GM19395 (cell line): ENCODE measurements at regions not wholly inside any gene's neighbourhood (a gene's known extent, or its start where the extent isn't known, plus 50 kb on each side); places are given as distances from the start of the nearest gene placed in this dataset.
A peak's percentile ranks its signal among the peaks of the same experiment; 100 is the strongest.

Experiments
- ATAC-seq: cut with Tn5 transposase; IDR thresholded peaks from one replicate; pipeline ENCODE4 v1.9.1; 2021; ENCODE audit warnings: mild to moderate bottlenecking, moderate library complexity; ENCODE audit not compliant: unreplicated experiment

DNA sequence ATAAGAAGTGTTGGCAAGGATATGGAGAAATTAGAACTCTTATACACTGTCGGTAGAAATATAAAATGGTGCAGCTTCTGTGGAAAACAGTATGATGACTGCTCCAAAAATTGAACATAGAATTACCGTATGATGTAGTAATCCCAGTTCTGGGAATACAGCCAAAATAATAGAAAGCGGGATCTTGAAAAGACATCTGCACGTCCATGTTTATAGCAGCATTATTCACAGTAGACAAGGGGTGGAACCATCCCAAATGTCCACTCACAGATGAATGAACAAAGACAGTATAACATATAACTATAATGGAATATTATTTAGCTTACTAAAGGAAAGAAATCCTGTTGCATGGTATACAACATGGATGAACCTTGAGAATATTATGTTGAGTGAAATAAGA, 257.7 kb downstream of the TDRD15 start:
- no peak for ATAC-seq

DNA sequence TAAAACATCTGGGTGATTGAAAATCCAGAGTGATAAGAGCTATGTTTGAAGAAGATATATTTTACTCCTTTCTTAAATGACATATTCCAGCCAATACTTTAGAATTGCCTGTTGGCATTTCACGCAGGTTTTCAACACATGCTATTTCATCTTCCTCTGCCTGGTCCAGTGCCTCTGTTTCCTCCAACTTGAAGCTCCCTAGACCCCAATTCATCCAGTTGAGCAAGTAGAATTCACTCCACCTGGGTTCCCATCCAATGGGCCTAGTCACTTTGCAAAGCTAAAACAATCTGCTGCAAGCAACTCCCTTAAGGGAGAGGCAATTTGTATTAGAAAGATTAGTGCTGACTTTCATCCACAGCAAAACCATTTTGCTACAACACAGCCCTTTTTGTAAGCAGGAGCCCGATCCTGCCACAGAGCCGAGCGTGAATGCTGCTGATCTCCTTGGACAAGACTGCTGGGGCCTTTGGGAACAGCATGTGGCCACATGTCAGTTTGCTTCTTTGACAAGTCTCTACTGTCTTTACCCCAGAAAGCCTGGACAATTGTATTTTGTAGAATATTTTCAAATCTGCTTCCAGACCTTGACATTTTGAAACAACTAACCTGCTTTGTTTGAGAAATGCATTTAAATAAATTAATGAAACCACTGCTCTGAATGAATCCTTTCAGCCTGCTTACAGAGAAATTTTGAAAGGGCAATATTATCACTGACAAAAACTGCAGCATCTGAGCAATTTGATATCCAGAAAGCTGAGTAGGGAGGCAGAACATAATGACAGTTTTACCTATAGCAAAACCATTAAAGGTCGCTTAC, 259.1 kb downstream of the TDRD15 start:
- no peak for ATAC-seq

DNA sequence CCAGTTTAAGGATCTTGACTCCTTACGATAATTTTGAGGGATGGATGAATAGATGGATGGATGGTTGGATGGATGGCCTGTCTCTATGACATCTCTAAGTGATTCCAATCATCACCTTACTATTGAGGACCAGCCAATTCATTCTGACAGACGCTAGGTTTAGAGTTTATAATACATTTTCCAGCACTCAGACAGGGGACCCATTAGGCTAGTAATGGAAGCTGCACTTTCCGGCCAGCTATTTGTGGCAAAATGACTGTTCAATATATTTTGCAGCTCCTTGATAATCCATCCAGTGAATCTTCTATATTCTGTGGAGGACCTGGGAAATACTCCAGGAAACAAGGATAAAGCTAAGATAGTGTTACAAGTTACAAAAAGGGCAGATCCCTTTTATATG, 262.9 kb downstream of the TDRD15 start:
- no peak for ATAC-seq

DNA sequence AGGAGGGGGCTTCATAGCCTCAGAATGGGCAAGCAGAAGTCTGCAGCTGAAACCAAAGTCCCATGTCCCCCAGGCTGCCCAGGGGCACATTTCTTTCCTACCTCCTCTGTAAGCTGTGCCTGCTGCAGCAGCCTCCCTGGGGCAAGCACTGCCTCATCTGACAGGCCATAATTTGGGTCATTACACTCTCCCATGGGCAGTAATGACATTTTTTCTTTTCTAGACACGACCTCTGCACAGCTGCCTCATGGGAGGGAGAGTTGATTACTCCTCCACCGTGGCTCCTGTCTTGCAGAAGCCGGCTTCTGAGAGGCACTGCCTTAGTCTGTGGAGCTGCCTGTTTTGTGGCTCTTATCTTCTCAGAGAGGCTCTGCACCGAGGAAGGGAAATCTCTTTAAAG, 268.9 kb downstream of the TDRD15 start:
- no peak for ATAC-seq

DNA sequence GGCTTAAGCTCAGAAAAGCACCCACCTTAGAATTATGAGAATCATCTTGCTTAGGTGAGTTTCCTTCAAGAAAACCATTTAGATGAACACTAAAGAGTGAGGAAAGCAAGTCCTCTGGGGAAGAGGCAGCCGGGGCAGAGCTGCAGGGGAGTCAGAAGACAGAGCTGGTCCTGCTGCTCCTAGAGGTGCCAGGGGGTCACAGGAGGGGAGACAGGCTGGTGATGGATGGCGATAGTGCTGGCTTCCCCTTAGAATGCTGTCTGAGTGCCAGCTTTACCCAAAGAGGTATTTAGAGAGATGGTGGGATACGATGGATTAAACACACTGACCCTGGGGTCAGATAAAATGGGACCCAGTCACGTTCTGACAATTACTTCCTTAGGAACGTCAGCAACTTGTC, 269.4 kb downstream of the TDRD15 start:
- ATAC-seq: no peak

DNA sequence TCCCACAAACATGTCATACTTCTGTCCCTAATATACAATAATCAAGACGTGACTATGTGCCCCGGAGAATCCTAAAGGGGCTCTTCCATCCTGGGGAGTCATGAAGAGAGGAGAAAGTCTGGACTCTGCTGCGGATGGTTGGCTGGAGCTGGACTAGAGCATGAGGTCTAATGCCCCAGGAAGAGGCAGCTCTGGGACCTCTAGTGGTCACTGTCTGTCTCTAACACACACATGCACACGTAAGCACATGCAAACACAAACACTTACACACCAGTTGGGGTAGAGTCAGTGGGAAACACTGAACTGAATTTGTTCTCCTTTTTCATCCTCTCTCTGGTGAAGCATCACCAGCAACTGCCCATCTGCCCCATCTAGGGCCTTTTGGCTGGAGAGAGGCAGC, 271.6 kb downstream of the TDRD15 start:
- ATAC-seq: no peak

DNA sequence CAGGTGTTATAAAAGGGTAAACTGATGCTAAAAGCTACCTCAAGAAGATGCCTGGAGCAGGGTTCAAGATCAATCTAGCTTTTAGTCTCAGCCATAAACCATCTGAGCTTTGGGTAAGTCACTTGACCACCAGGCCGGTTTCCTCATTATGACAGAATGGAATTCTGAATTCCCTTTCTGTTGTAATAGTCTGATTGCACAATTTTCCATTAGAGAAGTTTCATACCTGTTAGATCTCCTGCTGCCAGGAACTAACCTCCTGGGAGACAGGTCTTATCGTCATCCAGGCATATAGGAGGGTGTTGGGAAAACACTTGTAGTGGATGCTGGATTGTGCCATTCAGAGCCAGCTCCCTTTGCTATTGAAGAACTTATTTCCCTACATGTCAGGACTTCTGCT, 272.5 kb downstream of the TDRD15 start:
- no peak for ATAC-seq

DNA sequence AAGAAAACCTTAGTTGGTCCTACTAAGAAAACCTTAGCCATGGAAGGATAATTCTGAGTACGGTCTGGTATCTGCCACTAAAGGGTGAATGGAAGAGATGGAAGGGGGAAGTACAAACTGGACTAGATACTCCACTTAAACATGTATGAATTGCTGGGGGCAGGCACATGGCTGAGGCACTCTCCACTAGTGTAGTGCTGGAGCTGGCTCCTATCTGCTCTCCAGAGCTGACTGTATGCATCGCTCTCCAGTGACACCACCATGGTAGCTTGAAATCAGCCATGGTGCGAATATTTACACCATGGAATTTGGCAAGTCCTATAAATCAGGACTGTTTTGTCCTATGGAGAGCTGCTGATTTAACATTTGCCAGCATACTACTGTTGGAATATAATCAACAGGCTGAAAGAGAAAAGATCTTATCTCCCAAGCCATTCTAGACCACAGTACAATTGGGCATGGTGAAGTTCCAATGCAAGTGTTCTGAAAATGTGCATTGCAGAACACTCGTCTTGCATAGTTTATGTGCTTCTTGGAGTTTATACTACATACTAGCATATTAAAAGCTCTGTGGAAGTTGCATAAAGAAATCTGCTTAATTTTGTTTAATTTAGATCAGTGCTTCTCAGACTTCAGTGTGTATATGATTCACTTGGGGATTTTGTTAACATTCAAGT, 277.4 kb downstream of the TDRD15 start:
- no peak for ATAC-seq

DNA sequence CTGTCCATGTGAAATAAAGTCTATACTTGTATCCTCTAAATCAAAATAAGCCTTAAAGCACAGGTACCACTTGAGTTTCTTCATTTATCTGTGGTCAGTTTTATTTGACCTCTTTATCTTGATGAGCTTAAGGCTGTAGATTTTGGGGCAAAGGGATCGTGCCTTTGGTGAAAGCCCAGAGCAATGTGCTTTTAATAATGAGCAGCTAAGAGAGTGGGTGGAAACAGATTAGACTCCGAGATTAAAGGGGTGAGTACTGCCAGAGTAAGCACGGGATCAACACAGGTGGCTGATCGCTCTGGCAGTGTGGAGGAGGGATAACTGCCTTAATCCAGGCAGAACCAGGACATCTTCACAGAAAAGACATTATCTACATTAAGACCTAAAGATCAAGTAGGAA, 280.4 kb downstream of the TDRD15 start:
- no peak for ATAC-seq

DNA sequence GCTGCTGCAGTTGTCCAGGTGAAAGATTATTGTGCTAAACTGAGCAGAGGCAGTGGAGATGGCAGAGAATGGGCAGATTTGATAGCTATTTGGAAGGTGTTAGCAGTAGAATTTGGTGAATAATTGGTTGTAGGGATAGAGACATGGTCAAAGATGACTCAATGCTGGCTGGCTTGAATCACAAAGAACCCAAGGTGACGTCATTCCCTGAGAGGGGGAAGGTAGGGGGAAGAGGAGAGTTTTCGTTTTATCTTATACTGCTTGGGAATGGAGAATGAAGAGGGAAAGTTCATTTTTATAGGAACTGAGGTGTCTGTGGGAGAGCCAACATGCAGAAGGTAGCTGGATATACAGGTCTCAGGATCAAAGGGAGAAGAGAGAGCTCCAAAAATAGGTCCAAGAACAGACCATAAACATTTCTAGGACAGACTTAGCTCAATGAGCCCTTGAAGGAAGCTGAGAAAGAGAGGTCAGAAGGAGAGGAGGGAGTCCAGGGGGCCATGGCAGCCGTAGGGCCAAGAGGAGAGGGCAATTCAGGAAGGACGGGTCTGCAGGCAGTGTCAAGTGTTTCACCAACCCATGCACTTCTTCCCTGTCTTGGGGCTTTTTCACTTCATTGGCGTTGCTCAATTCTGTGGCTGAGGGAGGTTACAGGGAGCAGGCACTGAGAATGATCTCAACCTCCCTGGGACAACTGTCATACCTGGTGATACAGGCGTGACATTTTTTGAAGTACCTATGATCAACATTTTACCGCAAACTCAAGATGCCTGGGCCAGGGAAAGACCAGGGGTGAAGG, 281.3 kb downstream of the TDRD15 start:
- no peak for ATAC-seq

DNA sequence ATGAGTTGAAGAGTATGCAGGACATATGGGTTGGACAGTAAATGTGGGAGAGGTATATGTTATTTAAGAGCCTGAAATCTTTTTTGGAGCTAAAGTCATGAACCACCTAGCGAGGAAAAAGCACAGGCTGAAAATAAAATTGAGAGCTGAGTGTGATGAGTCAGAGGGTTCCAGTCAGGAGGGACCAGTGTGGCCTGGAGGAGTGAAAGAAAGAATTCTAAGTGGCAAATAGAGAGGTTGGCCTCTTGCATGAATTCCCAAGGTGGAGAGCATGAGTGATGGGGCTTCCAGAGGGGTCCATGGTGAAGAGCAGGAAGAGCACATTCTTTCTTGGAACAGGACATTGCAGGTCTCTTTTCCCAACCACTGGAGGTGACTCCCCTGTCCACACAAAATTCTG, 282.6 kb downstream of the TDRD15 start:
- ATAC-seq: no peak

DNA sequence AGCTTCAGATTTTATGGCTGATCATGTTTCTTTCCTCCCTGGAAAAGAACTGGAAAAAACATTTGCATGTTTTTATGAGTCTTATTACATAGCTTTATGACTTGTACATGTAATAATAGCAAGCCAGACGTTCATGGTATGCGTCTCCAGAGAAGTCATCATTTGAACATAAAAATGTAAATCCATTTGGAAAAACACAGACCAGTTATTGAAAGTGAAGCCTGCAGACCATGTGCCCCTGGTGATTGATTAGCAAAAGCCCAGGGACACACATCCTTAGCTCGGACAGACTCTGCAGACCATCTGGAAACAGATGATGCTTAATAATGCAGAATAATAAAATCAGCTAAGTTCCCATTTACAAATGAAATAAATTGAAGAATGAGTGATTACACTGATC, 283.1 kb downstream of the TDRD15 start:
- ATAC-seq: no peak

DNA sequence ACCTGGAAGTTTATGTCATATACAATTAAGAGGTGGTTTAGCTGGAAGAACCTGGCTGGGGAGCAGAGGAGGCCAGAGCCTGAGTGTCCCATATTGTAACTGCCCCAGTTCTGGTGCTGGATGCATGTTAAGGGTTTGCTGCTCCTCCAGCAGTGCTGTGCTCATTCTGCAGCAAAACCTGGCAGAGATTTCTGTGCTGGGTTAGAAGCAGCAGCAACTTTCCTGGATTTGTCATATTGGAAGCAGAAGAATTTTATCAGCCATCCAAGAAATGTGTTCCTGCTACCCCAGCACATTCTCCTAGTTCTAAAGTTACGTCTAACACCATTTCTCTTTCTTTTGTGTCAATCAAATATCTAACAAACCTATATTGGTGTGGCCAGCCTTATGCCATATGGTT, 284.1 kb downstream of the TDRD15 start:
- no peak for ATAC-seq

DNA sequence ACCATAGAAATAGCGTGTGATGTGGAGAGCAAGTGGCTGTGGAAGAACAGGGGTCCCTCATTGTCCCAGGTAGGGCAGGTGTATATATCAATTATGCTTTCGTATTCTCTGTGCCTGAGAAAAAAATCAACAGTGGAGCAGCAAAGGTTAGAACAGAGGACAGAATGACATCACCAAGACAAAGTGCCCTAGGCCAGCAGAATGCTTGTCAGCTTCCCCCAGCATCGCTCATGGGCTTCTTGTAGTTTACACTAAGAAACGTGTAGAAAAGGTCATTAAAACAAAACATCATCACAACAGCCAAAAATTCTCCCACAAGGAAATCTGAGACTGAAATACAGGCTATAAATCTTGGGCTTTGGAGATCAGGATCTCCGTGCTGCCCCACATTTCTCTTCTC, 288.0 kb downstream of the TDRD15 start:
- ATAC-seq: no peak

DNA sequence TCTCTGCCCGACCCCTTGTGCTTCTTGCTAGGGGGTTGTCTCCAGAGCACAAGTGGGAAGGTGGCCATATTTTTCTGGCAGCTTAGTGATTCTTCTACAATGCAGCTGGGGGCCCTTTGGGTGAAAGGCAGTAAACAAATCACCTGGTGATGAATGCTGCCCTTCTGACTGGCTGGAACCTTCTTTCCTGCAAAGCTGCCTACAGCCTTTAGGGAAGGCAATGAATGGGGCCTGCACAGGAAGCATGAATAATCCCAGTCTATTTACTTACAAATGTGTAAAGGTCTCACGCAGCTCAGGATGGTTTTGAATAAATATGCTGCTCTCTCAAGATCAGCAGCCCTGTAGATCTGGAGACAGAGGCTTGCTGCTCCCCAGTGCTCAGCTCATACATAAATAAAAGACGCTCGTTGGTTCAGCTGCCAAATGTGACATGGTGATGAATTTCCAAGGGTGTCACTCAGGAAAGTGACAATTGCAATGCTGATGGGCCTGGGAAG, 289.2 kb downstream of the TDRD15 start:
- ATAC-seq: no peak

DNA sequence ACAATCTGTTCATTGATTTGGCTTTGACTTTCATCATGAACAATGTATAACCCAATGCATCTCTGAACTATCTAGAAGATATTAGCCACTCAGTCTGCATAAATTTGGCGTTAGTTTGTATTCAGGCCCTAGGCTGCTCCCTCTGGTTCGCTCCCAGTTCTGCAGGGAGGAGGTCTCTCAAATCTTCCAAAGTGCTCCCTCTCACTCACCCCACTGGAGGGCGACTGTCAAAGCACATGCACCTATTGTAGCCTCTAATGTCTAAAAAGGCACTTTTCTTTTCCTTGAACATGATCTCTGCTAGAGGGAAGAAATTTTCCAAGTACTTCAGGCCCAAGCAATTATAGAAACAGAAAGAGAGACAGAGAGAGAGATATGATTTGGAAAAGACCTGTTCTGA, 291.5 kb downstream of the TDRD15 start:
- no peak for ATAC-seq

DNA sequence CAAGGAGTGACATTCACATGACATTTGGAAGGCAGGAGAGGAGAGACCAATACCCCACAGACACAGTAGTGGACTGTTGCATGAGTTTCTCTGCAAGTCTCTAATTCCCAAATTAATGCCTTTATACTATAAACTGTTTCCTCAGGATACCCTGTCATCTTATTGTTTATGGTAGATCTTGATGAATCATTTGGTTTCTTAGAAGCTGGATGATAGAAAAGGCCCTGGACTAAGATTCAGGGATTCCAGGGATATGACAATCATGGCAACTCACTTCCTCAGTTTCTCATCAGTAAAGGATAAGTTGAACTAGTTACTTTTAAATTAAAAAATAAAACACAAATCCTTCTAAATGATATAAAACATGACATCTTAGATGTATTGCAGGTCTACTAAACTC, 292.5 kb downstream of the TDRD15 start:
- ATAC-seq: no peak

DNA sequence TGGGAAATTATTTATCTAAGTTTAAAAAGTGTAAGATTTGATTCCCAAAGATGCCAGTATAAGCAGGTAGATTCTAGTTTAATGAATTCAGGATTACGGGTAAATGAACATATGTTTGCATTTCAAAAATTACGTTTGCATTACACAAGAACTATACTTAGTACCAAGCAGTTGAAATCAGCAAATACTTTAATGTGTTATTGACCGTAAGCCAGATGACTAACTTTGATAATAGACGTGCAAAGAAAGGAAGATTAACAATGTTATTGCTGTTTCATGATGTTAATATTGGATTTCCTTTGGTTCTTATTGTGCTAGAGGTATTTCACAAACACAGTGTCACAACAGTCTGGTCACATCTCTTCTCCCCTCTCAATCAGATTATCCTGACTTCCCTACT, 294.7 kb downstream of the TDRD15 start:
- ATAC-seq: no peak

DNA sequence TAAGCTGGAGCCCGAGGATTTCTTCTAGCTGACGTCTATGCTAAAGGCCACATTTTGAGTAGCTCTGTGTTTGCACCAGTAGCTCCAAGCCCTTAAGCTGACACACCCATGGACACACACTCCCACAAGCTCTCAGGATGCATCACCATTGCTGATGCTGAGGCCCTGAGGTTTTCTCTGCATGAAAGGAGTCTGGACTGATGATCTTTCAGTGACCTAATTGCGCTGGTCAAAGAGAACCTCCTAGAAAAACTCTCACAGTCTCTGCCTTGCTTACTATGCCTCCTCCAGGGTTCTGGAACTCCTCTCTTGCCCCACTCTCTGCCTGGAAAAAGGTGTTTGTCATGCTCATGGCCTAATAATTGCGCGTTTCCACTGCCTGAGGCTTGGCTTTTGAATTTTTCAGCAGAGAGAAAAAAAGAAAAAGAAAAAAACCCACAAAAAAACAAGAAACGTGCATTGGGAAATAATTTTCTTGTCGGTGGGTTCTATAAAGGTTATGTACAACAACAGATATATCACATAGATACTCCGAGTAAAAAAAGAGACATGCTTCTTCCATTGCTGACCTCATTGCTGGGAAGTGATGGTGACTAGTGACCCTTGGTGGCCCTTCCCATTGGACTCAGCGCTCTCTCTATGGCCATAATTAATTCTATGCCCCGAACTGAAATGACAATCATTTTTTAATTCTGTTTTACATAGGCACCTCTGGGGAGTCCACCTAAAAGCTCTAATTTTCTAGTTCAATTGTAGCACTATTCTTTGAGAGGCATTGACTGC, 297.0 kb downstream of the TDRD15 start:
- no peak for ATAC-seq

DNA sequence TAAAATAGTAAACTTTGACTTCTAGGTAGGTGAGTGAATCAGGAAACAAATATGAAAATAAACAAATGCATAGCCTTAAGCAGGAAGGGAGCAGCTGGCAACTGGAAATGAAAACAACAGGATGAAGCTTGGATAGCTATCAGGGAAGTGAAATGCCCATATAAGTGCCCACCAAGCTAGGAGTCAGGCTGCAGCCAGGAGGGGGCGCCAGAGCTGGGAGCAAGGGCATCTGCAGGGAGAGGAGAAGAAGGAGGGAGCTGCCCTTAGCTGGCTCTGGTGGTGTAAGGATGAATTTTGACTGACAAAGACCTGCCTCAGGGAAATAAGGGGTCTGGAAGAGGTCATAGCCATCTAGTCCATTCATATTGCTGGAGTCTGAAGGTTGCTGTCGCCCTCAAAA, 298.3 kb downstream of the TDRD15 start:
- ATAC-seq: peak; percentile 57
